TTC549 (cell line): ENCODE measurements at regions not wholly inside any gene's neighbourhood (a gene's known extent, or its start where the extent isn't known, plus 50 kb on each side); places are given as distances from the start of the nearest gene placed in this dataset.
"Not testable (repeated sequence)": the region's sequence is repeated elsewhere in the genome, so short reads cannot be mapped to it uniquely, and the experiment has no call there.

ENCODE experiments used
- FAIRE-seq: peaks from 2 replicates; lab custom pipeline; 2012; peaks lifted over from hg19 to GRCh38; lab: Jason Lieb, UNC

DNA sequence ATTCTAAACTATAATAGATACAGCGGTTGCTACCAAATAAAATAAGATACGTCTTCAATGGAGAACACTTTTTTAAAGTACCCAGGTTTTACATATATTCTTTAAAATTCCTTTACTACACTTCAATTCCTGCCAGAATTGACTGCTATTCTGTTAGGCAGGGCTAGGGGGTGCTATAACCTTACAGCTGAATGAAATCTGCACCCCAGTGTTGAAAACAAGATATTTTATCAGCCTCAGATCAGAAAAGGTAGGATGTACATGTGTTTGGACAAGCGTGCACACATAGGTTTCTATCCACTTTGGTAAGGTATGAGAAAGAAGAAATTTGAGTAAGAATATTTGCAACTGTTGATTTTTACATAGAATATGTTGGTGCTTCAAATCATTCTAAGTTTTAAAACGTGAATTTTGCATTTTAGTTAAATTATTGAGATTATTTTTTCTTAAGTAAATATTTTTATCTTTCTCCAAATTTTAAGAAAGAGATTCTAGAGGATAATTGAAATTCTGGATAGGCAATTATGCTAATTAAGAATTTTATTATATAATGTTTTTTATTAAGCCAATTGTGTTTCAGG is 490.8 kb upstream of the ADGRL4 start:
- FAIRE-seq, result peak; percentile 48

DNA sequence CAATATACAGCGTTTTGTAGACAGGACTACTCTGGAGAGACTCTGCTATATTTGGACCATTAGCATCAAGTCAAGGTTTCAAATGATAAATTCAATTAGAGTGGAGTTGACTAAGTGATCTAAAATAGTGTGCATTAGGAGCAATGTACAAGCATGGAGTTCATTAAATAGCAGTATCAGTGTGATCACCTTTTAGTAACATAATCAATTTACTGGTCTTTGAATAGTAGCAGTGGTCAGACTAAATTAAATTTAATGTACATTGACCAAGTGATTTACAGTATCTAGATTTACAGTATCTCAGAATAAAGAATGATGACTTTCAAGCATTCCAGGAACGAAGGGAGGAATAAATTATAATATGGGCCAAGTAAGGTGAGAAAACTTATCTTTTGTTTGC is 489.6 kb upstream of the ADGRL4 start:
- FAIRE-seq, result no peak

DNA sequence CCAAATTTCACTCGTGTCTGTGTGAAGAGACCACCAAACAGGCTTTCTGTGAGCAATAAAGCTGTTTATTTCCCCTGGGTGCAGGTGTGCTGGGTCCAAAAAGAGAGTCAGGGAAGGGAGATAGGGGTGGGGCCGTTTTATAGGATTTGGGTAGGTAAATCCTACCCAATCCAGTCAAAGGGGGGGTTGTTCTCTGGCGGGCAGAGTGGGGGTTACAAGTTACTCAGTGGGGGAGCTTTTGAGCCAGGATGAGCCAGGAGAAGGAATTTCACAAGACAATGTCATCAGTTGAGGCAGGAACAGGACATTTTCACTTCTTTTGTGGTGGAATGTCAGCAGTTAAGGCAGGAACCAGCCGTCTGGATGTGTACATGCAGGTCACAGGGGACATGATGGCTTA is 487.2 kb upstream of the ADGRL4 start:
- FAIRE-seq, result not testable (repeated sequence)

DNA sequence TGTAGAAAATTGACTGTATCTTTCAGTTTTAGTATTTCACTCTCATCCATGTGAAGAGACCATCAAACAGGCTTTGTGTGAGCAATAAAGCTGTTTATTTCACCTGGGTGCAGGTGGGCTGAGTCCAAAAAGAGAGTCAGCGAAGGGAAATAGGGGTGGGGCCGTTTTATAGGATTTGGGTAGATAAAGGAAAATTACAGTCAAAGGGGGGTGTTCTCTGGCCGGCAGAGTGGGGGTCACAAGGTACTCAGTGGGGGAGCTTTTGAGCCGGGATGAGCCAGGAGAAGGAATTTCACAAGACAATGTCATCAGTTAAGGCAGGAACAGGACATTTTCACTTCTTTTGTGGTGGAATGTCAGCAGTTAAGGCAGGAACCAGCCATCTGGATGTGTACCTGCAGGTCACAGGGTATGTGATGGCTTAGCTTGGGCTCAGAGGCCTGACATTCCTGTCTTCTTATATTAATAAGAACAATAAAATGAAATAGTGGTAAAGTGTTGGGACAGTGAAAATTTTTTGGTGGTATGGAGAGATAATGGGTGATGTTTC is 482.1 kb upstream of the ADGRL4 start:
- FAIRE-seq, result not testable (repeated sequence)

DNA sequence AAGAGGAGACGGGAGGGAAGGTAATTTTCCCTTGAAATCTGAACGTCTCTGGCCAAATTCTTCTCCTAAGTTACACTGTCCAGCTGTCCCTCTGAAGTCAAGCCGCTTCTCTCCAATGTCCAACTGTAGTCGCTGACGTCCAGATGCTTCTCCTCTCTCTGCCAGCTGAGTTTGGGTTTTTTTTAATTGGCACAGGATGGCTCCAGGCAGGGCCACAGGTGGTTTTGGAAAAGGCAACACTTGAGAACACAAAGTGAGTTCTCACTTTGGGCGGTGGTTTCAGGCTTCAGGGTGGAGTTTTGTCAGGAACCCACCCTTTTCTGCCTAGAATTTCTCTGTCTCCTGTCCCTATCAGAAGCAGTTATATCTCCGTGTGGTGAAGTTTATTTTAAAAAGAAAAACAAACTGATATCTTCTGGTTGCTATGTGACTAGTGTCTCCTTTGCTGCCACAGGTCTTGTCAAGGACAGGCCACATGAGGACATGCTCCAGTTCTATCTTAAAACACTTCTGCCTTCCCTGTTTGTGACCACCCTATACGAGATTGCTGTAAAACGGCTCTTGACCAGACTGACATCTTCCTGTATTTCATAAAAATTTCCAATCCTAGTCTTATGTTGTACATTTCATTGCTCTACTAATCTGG is 472.3 kb upstream of the ADGRL4 start:
- no peak for FAIRE-seq

DNA sequence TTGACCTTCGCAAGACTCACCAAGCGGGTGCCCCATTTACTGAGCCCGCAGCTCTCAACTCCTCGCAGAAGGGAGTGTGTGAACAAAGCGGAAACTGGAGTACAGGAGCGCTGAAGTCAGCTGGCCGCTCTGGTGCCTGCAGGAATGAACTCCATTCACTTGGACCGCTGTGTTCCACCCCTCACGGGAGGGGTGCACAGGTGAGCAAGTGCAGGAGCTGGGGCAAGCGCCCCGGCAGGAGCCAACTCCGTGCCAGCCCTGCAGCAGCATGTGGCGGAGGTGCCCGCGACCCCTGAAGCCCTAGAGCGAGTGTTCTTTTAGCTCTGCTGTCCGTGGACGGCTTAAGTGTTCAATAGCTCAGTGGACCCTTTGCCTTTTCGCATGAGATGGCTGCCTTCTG is 471.6 kb upstream of the ADGRL4 start:
- FAIRE-seq, result no peak

DNA sequence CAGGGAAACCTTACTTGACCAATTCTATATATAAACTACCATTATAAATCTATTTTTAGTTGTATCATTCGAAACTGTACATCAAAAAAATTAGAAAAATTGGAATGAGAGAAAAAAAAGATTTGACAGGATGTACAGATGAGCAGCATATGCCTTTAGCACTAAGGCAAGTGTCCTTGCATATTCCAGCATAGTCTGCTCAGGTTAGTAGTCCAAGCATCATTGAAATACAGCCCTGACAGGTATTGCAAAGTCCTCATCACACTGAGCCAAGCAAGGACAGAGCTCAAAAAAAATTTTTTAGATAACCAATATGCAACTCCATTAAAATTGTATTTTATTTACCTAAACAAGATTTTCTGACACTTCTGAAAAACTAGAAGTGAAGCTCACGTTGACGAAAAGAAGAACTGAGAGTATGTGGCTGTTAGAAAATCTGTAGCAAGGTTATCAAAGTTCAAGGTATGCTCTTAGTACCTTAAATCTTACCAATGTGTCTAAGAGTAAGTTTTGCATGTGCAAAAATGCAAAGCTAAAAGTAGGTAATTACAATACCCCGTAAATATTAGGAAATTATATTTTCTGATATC is 465.6 kb upstream of the ADGRL4 start:
- FAIRE-seq, result no peak

DNA sequence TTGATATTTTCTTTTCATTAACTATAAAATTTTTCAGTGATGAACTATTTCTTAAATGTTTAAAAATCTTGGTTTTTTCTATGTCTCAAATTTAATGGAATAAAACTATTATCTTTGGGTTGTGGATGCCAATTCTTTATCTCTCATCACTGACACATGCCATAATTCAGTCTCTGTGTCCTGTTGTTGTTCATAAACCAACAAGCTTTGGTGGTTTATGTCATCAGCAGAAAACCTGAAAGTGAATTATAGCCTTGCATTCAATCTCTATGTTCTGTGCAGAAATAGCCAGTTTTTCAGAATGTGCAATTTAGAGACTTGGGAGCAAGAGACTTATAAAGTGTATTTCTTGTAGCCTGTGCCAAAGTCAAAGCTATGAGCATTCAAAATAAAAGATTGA is 462.6 kb upstream of the ADGRL4 start:
- FAIRE-seq, result no peak

DNA sequence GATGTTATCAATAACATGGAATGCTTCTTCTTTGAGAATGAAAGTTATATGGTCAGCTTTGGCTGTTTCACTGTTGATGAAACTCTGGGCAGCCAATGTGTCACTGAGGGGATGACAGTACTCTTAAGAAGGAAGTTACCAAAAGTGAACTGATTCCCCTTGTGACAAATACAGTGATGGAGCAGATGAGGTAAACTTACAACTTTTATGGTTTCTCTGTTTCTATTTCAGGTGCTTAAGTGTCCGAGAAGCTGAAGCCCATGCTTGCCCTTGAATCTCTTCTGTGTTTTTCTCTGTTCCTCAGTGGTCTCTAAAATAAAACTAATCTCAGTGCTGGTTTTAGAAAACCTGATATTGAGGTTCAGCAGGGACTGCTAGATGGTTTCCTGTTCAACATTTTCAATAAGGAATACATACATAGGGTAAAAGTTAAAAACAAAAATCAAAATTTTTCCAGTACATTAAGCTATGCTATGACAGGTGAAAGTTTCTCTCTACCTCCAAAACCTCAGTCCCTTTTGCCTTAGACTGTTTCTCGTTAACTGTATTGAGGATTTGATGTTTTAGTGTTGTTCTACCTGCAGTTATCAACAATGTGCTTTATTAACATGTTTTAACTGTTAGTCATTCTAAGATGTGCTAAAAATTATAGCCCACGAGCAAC is 454.4 kb upstream of the ADGRL4 start:
- FAIRE-seq, result no peak

DNA sequence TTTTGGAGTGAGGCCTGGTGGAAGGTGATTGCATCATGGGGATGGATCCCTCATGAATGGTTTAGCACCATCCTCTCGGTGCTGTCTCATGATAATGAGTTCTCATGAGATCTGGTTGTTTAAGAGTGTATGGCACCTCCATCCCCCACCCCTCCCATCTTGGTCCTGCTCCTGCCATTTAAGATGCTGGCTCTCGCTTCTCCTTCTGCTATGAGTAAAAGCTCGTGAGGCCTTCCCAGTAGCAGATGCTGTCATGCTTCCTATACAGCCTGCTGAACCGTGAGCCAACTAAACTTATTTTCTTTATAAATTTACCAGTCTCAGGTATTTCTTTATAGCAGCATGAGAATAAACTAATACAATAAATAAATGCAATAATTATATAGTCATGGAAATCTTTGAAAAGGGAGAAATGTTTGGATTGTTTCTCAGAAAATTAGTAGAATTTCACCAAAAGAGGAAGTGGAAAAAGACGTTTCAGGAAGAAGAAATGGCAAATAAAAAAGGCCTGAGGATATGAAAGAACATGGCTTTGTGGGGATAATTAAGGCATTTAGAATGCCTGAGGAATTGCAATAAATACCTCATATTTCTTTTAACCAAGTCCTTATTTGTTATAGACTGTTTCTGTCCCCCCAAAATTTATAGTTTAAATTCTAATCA is 451.2 kb upstream of the ADGRL4 start:
- FAIRE-seq, result no peak

DNA sequence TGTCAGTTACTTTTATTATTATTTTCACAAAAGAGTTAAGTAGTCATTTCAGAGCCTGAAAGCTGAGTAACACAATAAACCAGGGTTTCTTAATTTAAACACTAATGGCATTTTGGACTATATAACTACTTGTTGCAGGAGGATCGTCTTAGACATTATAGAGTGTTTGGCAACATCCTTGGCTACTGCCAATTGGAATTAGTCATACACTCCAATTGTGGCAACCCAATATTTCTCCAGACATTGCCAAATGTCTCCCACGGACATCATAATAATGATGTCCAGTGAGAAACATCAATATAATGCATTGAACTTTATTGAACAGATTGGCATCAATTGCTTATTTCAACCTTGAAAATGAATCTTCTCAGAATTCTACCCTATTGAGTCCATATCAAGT is 441.9 kb upstream of the ADGRL4 start:
- FAIRE-seq, result no peak

DNA sequence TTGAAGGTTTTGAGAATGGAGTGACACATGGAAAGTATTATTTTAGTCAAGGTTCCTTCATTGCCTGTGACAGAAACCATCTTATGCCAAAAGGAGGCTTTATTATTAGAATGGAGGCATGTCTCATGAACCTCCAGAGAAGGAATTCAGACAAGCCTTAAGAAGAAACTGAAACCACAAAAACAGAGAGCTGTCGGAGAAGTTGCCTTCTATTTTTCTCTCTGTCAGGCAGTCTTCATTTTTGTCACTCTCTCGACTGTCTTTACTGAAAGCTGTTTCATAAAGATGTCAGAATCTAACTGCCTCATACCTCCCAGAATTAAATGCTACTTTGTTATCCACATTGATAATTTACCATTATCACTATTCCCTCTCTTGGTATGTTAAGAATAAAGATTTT is 434.7 kb upstream of the ADGRL4 start:
- no peak for FAIRE-seq

DNA sequence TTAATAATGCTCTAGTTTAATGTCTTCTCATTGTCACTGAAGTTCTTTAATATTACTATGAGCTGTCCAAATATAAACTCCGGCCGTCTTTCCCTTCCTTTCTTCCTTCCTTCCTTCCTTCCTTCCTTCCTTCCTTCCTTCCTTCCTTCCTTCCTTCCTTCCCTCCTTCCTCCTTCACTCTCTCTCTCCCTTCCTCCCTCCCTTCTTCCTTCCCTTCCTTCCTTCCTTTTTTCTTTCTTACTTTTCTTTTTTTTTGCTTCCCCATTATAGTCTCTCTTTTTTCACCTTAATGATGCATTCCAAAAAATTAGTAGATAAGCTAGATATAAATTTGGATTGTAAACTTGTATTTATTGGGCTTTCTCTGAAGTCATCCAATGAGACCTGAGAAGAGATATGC is 431.0 kb upstream of the ADGRL4 start:
- FAIRE-seq, result no peak

DNA sequence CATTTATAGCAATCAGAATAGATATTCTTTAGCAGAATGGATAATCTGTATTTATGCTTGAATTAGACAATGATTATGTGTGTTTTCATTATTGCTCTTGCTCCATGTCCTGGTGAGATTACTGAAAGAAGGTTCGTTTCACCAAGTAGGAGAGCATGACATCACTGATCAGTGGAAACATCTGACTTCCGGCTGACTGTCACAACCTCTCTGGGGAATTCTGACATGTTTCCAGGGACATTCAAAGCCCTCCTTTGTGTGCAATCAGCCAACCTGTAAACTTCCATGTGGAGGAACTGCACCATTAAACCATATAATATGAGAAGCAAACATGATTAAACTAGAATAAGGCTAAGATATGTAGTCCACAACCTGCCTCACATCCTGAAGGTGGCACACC is 424.8 kb upstream of the ADGRL4 start:
- FAIRE-seq, result no peak

DNA sequence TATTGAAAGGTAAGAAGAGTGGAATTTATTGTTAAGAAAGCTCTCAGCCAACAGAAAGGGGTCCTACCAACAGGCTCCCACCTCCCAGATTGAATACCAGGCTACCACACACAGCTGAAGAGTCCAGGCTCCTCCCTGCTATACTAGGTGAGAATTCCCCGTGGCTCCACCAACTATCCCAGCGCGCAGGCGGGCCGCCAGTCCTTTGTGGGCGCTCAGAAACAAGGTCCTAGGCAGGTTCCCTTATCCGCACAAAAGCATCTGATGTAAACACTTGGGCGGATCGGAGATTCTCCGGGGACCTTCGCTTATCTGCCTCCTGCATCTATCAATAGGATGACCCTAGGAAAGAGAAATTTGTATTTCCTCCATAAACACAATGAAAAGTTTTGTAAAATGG is 423.9 kb upstream of the ADGRL4 start:
- no peak for FAIRE-seq

DNA sequence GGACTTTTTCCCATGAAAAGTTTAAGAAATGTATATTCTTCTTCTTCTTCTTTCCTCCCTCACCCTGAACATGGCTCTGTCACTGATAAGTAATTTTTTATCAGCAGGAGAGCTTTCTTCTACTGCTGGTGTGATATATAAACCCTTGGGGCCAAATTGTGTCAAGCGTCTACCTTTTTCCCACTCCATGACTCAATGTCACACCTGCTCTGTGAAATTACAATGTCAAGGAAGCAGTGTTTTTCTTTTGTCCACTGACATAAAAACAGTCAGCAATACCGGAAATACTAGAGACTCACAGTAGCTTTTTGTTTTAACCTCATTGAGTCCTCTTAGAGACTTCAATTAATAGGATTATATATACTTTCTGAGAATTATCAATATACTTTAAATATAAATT is 416.2 kb upstream of the ADGRL4 start:
- no peak for FAIRE-seq

DNA sequence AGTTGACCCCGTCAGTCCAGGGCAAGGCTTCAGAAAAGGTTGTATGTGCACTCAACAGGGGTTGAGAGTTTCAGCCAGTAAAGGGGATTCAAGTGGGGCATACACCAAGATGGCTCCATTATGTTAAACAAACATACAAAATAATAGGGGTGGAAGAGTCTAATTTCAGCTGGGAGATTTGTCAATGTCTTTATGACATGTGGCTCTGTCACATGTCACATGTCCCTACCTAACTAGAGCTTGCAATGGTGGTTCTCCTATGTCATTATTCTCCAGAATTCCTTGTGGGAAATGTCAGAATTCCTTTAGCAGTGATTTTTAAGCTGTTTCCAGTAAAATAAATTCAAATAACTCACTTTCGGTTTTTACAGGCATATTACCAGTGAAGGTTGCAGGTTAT is 392.0 kb upstream of the ADGRL4 start:
- no peak for FAIRE-seq

DNA sequence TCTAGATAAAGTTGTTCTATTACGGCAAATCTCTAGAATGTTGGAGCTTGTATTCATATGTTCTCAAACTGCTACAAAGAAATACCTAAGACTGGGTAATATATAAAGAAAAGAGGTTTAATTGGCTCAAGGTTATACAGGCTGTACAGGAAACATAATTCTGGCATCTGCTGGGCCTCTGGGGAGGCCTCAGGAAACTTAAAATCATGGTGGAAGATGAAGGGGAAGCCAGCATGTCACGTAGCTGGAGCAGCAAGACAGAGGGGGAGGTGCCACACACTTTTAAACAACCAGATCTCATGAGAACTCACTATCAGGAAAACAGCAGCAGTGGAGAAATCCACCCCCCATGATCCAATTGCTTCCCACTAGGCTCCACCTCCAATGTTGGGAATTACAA is 390.4 kb upstream of the ADGRL4 start:
- no peak for FAIRE-seq

DNA sequence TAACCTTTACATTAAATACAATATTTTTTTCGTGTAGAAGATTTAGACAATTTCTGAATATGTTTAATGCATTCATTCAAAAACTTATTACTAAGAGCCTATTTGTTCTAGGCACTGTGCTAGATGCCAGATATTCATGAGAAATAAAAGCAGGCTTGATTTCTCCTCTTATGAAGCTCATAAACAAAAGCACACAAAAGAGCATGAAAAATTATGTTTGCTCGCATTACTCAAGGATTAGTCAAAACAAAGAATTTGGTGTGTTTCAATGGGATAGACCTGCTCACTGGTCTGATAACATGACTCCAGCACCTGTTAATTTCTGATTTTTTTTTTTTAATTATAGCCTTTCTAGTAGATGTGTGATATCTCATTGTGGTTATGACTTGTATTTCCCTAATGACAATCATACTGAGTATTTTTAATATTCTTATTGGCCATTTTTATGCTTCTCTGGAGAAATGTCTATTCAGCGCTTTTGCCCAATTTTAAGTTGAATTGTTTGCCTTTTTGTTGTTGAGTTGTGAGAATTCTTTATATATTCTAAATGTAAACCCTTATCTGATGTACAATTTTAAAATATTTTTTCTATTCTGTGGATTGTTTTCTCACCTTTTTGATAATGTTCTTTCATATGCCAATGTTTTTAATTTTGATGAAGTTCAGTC is 382.3 kb upstream of the ADGRL4 start:
- FAIRE-seq, result no peak

DNA sequence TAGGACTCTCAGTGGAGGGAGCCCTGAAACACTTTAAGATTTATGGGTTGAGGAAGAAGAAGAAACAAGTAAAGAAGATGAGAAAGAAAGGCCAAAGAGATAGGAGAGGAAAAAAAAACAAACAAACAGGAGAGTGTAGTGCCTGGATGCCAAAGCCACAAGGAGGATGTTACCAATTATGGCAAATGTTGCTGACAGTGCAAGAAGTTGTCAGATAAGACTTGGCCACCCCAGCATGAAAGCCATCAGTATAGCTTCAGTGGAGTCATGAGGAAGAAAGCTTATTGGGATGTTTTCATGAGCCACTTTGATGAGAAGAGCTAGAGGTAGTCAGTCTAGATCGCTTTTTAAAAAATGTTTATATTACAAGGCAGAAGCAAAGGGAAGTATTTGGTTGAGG is 380.2 kb upstream of the ADGRL4 start:
- FAIRE-seq, result no peak

DNA sequence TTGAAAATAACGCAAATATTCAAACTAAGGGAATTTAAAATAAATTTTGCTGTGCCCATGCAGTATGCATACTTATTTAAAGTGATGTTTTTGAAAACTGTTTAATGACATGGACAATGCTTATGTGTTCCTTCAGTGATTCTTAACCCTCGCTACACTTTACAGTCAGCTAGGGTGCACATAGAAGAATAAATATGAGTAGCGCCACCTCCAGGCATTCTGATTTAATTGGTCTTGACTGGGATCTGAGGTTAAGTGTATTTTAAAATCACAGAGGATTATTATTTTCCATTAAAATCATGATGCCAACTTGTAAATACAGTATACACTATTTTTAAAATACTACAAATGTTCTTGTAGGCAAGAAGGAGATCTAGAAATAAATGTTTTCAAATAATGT is 373.5 kb upstream of the ADGRL4 start:
- FAIRE-seq, result no peak

DNA sequence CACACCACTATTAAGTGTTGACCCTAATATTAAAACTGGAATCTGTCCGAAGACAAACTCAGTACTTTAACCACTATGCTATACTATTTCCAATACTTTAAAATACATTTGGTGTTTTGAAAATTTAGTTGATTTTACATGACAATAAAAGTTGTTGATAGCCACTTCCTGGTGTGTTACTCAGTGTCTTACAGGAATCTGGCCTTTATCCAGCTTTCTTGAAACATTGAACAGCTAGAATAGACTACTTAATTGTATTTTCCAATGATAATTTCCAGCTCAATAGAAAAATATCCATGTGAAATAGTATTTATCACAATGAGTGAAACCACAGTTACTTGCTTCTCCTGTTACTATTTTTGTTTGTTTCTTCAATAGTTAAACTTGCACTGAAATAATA is 369.6 kb upstream of the ADGRL4 start:
- no peak for FAIRE-seq
